ENCODE measurements at regions not wholly inside any gene's neighbourhood (a gene's known extent, or its start where the extent isn't known, plus 50 kb on each side); places are given as distances from the start of the nearest gene placed in this dataset.

DNA sequence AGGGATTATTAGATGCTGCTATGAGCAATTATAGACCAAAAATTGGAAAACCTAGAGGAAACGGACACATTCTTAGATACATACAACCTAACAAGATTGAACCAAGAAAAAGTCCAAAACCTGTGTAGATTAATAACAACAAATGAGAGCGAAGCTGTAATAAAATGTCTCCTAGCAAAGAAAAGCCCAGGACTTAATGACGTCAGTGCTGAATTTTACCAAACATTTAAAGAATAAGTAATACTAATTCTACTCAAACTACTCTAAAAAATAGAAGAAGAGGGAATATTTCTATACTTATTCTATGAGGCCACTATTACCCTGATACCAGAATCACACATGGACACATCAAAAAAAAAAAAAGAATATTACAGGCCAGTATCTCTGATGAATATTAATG lies 309.5 kb upstream of the ANO5 start:
- Histone ChIP-seq H3K27ac (no peak overlapping the region), H3K4me1 (no peaks in the 10 kb centered on the region), H3K9me3 (peaks cover 0 to 38% (median 0%) of the 10 kb centered on the region in 11 donors), H3K36me3 (no peaks in the 10 kb centered on the region), H3K27me3 (no peaks in the 10 kb centered on the region), H3K4me3 (no peak overlapping the region)
- ATAC-seq: no peak
- DNase-seq: no peak
- 74 to 91% methylated on average over 3 of the region's 3 CpGs for WGBS, 2 donors
- TF ChIP-seq, protein P1, sequence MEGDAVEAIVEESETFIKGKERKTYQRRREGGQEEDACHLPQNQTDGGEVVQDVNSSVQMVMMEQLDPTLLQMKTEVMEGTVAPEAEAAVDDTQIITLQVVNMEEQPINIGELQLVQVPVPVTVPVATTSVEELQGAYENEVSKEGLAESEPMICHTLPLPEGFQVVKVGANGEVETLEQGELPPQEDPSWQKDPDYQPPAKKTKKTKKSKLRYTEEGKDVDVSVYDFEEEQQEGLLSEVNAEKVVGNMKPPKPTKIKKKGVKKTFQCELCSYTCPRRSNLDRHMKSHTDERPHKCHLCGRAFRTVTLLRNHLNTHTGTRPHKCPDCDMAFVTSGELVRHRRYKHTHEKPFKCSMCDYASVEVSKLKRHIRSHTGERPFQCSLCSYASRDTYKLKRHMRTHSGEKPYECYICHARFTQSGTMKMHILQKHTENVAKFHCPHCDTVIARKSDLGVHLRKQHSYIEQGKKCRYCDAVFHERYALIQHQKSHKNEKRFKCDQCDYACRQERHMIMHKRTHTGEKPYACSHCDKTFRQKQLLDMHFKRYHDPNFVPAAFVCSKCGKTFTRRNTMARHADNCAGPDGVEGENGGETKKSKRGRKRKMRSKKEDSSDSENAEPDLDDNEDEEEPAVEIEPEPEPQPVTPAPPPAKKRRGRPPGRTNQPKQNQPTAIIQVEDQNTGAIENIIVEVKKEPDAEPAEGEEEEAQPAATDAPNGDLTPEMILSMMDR (IDR thresholded peaks at IDR 0.05): no peak
- intact Hi-C loops (cut with DNase I): no loop called here

DNA sequence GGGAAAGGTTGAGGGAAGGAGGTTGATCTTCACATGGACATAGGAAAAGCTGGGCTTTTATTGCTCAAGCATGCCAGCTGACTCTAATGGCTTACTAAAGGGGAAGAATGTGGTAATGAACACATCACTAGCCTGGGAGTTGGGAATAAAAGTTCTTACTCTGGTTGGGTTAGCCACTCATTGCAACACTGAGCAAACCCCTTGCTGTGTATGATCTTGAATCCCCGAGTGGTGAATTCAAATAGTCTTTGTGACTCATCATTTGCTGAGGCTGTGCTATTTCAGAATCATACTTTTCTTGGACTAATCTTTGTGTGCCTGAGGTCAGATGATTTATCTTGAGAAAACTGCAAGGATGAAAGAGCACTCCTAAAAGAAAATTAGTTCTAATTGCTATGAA lies 304.1 kb upstream of the ANO5 start:
- H3K27me3 ChIP-seq: no peaks in the 10 kb centered on the region
- no peaks in the 10 kb centered on the region for H3K36me3 ChIP-seq
- H3K27ac ChIP-seq: no peak overlapping the region
- peak in 1 of 8 donors; percentile 90 for ATAC-seq
- intact Hi-C loops (cut with DNase I): no loop called here
- 42 to 69% methylated on average over 1 of the region's 1 CpG for WGBS, 2 donors
- TF ChIP-seq, protein P1 (IDR thresholded peaks at IDR 0.05): no peak
- no peak for DNase-seq
- H3K9me3 ChIP-seq: peaks cover 0 to 6% (median 0%) of the 10 kb centered on the region in 11 donors
- no peaks in the 10 kb centered on the region for H3K4me1 ChIP-seq
- H3K4me3 ChIP-seq: no peak overlapping the region

DNA sequence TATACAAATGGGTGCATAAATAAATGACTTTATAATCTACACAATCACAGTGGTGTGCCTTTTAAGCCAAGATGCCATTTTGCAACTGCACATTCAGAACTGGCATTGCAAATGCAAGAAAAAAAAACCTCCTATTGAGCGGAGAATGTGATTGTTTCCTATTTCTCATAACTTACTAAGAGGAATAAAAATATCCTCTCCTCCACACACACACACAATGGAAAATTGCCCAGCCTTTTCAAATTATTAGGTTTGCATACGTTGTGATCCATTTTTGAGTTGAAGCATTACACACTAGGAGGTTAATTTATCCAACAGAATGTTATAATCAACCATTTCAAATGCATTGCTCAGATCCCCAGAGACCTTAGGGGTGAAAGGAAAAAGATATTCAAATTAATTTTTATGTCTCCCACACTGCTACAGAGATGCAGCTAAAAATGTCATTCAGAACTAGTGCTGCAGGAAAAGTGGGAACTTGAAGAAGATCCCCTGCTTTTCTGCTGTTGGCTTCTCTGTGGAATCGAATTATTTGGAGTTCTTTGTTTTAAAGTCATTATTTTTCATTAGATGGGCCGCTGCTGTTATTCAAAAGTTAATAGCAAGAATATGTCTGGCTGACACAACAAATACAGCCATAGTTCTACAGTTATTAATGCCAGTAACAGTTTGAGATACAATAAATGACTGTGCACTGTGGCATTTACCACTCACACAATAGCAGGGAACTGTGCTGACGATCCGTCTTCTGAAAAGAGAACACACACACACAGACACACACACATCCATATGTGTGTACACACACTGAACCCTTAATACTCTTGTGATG lies 299.9 kb upstream of the ANO5 start:
- TF ChIP-seq, protein P1 (IDR thresholded peaks at IDR 0.05): no peak

DNA sequence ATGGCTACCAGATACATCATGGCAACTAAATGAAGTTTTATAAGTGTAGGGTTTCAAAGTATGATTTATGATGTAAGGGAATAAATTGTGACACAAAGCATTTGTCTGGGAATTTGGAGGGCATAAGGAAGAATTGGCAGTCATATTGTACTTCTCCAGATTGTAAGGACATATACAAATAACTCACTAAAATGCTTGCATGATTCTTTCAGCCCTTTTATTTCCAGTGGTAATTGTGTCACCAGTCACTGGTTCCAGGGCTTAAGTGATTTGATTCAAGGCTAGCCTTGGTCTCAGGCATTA lies 299.4 kb upstream of the ANO5 start:
- Histone ChIP-seq H3K27ac (no peak overlapping the region), H3K9me3 (no peaks in the 10 kb centered on the region), H3K27me3 (no peaks in the 10 kb centered on the region), H3K36me3 (no peaks in the 10 kb centered on the region), H3K4me3 (no peak overlapping the region), H3K4me1 (peaks cover 0 to 4% (median 0%) of the 10 kb centered on the region in 9 donors)
- no peak for DNase-seq
- ATAC-seq: no peak
- TF ChIP-seq, protein P1 (IDR thresholded peaks at IDR 0.05): no peak
- intact Hi-C loops (cut with DNase I): no loop called here

More for the DNA sequence above, 299.9 kb upstream of the ANO5 start:
- no peak for DNase-seq
- H3K36me3 ChIP-seq: no peaks in the 10 kb centered on the region
- H3K4me1 ChIP-seq: peaks cover 0 to 4% (median 0%) of the 10 kb centered on the region in 9 donors
- H3K27ac ChIP-seq: no peak overlapping the region
- H3K4me3 ChIP-seq: no peak overlapping the region
- 67 to 75% methylated on average over 6 of the region's 6 CpGs for WGBS, 2 donors
- no peaks in the 10 kb centered on the region for H3K9me3 ChIP-seq
- H3K27me3 ChIP-seq: no peaks in the 10 kb centered on the region
- no peak for ATAC-seq
- intact Hi-C loops (cut with DNase I): no loop called here
